ENCODE measurements at regions not wholly inside any gene's neighbourhood (a gene's known extent, or its start where the extent isn't known, plus 50 kb on each side); places are given as distances from the start of the nearest gene placed in this dataset.

DNA sequence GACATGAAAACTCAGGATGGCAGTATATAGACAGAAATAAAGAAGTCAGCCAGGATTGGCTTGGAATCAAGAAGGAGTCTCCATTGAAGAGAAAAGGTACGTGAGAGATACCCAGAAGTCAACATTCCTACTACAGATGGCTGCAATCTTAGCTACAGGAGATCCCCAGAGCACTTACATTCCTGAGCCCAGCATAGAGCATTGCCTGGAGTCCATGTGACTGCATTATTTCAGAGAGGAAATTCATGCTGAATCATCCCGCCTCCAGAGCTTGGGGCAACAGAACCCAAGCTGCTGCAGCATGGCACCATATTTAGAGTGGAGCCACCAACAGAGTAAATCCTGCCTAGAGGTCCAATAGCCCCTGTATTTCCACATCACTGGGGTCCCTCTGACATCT lies 125.0 kb upstream of the GRIK2 start:
- TF ChIP-seq, protein P1, sequence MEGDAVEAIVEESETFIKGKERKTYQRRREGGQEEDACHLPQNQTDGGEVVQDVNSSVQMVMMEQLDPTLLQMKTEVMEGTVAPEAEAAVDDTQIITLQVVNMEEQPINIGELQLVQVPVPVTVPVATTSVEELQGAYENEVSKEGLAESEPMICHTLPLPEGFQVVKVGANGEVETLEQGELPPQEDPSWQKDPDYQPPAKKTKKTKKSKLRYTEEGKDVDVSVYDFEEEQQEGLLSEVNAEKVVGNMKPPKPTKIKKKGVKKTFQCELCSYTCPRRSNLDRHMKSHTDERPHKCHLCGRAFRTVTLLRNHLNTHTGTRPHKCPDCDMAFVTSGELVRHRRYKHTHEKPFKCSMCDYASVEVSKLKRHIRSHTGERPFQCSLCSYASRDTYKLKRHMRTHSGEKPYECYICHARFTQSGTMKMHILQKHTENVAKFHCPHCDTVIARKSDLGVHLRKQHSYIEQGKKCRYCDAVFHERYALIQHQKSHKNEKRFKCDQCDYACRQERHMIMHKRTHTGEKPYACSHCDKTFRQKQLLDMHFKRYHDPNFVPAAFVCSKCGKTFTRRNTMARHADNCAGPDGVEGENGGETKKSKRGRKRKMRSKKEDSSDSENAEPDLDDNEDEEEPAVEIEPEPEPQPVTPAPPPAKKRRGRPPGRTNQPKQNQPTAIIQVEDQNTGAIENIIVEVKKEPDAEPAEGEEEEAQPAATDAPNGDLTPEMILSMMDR (IDR thresholded peaks at IDR 0.05 in 4 of 5, conservative IDR thresholded peaks at IDR 0.05 in 1 of 5): no peak
- no peak for TF ChIP-seq POLR2A (IDR thresholded peaks at IDR 0.05)

Measured in gastrocnemius medialis (tissue), 4 donors.